Keratinocyte (primary cell): ENCODE measurements at regions not wholly inside any gene's neighbourhood (a gene's known extent, or its start where the extent isn't known, plus 50 kb on each side); places are given as distances from the start of the nearest gene placed in this dataset.

Experiments
- DNase-seq: peaks from one replicate; pipeline ENCODE4 v3.0.0-alpha.2; 2011; ENCODE audit warnings: low read depth, missing footprints, low spot score
- FAIRE-seq: peaks from 2 replicates; lab custom pipeline; 2011; peaks lifted over from hg19 to GRCh38; lab: Jason Lieb, UNC
- H2AFZ ChIP-seq: 2 replicates; pipeline ENCODE4 v1.6.0; 2012; ENCODE audit warnings: low read length, control low read depth, inconsistent platforms; ENCODE audit not compliant: control insufficient read depth
- H3K27ac ChIP-seq: 2 replicates; pipeline ENCODE4 v1.5.1; 2011; ENCODE audit warnings: low read length; ENCODE audit not compliant: control insufficient read depth, insufficient read depth
- H3K27me3 ChIP-seq: 3 replicates; pipeline ENCODE4 v1.6.0; 2011; ENCODE audit warnings: low read length; ENCODE audit not compliant: control insufficient read depth, insufficient read depth; ENCODE audit errors: extremely low read depth
- H3K36me3 ChIP-seq, 2 experiments: 2 replicates in 1 of 2; 3 replicates in 1 of 2; pipeline ENCODE4 v1.5.1; 2011; ENCODE audit warnings: low read length in 2 of 2, mild to moderate bottlenecking in 1 of 2; ENCODE audit not compliant: control insufficient read depth in 2 of 2, insufficient read depth in 2 of 2; ENCODE audit errors: extremely low read depth in 1 of 2
- H3K4me1 ChIP-seq: 3 replicates; pipeline ENCODE4 v1.5.1; 2011; ENCODE audit warnings: low read length; ENCODE audit not compliant: control insufficient read depth, insufficient read depth; ENCODE audit errors: extremely low read depth
- H3K4me2 ChIP-seq: 3 replicates; pipeline ENCODE4 v1.6.0; 2011; ENCODE audit warnings: low read depth, low read length; ENCODE audit not compliant: control insufficient read depth, insufficient read depth; ENCODE audit errors: extremely low read depth
- H3K4me3 ChIP-seq, 3 experiments: fragments of 200-600 bp in 1 of 3; sonication (generic) in 1 of 3; 2 replicates in 2 of 3; 3 replicates in 1 of 3; pipeline ENCODE4 v1.5.1; 2011 to 2016; ENCODE audit warnings: low read length in 3 of 3, mild to moderate bottlenecking in 3 of 3, control low read depth in 2 of 3, inconsistent platforms in 1 of 3, low read depth in 1 of 3, mixed read lengths in 1 of 3, mixed run types in 1 of 3, moderate library complexity in 1 of 3; ENCODE audit not compliant: control insufficient read depth in 2 of 3, insufficient read depth in 2 of 3; ENCODE audit errors: extremely low read depth in 1 of 3
- H3K79me2 ChIP-seq: 2 replicates; pipeline ENCODE4 v1.6.0; 2012; ENCODE audit warnings: low read length; ENCODE audit not compliant: control insufficient read depth, insufficient read depth
- H3K9ac ChIP-seq: 3 replicates; pipeline ENCODE4 v1.6.0; 2011; ENCODE audit warnings: low read length; ENCODE audit not compliant: control insufficient read depth, insufficient read depth; ENCODE audit errors: extremely low read depth
- H3K9me1 ChIP-seq: 3 replicates; pipeline ENCODE4 v1.6.0; 2011; ENCODE audit warnings: low read length; ENCODE audit not compliant: control insufficient read depth, insufficient read depth; ENCODE audit errors: extremely low read depth
- H3K9me3 ChIP-seq: 2 replicates; pipeline ENCODE4 v1.5.1; 2012; ENCODE audit warnings: low read depth, low read length; ENCODE audit not compliant: control insufficient read depth
- H4K20me1 ChIP-seq: 3 replicates; pipeline ENCODE4 v1.6.0; 2011; ENCODE audit warnings: low read length; ENCODE audit not compliant: control insufficient read depth, insufficient read depth; ENCODE audit errors: extremely low read depth
- EZH2 ChIP-seq: IDR thresholded peaks from one replicate; pipeline ENCODE4 v1.6.1; 2012; ENCODE audit warnings: inconsistent platforms, mild to moderate bottlenecking, low read length, moderate library complexity
- dilution Hi-C: fragments of 300-500 bp; cut with MboI; formaldehyde crosslinking; loops from one replicate; pipeline ENCODE4 v1.7.0; 2020; ENCODE audit warnings: low sequenced_read_pairs; ENCODE audit not compliant: extremely low pct_ligation_motif_present
- TF ChIP-seq, protein P1 (sequence below), 3 experiments: IDR thresholded peaks in 1 of 3; conservative IDR thresholded peaks in 1 of 3; optimal IDR thresholded peaks in 1 of 3; 2 replicates in 2 of 3; 3 replicates in 1 of 3; pipeline versions ENCODE3 to v1.5.1; 2011; ENCODE audit warnings: low read length in 3 of 3, mild to moderate bottlenecking in 3 of 3, moderate library complexity in 2 of 3, control low read depth in 1 of 3, inconsistent platforms in 1 of 3; ENCODE audit not compliant: insufficient read depth in 2 of 3; ENCODE audit errors: extremely low read depth in 1 of 3

DNA sequence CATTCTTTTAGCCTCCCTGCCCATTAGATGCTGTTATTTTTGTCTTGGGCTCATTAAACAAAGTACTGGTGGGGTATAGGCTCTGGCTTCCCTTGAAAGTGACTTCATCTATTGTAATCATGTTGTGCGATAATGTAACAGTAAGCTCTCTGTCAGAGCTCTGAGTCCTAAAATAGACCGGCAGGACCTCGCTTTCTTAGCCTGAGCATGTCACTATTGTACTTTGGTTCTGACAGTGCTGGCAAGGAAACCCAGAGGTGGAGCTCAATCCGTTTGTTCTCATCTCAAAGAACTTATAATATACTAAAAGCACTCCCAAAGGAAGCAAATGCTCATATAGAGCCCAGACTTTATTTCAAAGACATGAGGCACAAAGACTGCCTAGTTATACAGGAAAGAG is 339.1 kb upstream of the CCNH start:
- DNase-seq (no peak), FAIRE-seq (no peak)
- H4K20me1 ChIP-seq: no peaks in the 10 kb centered on the region
- H2AFZ ChIP-seq: no peak overlapping the region
- dilution Hi-C loops: no loop called here
- H3K4me1 ChIP-seq: peaks cover 11% of the 10 kb centered on the region
- no peak overlapping the region for H3K4me3 ChIP-seq
- TF ChIP-seq, protein P1, sequence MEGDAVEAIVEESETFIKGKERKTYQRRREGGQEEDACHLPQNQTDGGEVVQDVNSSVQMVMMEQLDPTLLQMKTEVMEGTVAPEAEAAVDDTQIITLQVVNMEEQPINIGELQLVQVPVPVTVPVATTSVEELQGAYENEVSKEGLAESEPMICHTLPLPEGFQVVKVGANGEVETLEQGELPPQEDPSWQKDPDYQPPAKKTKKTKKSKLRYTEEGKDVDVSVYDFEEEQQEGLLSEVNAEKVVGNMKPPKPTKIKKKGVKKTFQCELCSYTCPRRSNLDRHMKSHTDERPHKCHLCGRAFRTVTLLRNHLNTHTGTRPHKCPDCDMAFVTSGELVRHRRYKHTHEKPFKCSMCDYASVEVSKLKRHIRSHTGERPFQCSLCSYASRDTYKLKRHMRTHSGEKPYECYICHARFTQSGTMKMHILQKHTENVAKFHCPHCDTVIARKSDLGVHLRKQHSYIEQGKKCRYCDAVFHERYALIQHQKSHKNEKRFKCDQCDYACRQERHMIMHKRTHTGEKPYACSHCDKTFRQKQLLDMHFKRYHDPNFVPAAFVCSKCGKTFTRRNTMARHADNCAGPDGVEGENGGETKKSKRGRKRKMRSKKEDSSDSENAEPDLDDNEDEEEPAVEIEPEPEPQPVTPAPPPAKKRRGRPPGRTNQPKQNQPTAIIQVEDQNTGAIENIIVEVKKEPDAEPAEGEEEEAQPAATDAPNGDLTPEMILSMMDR (optimal IDR thresholded peaks at IDR 0.05 in 1 of 3, IDR thresholded peaks at IDR 0.05 in 1 of 3, conservative IDR thresholded peaks at IDR 0.05 in 1 of 3; ENCODE audit: extremely low read depth in 1 of 3, insufficient read depth in 2 of 3, low read length in 3 of 3): no peak
- no peak for TF ChIP-seq EZH2
- H3K9me1 ChIP-seq: no peaks in the 10 kb centered on the region
- no peak overlapping the region for H3K4me2 ChIP-seq
- H3K27ac ChIP-seq: no peak overlapping the region
- H3K27me3 ChIP-seq: no peaks in the 10 kb centered on the region
- H3K36me3 ChIP-seq: no peaks in the 10 kb centered on the region
- H3K9me3 ChIP-seq: no peaks in the 10 kb centered on the region
- H3K9ac ChIP-seq: no peak overlapping the region
- H3K79me2 ChIP-seq: no peaks in the 10 kb centered on the region

GRCh38 chr5:87746891-87747377 is 334.2 kb upstream of the CCNH start:
- Histone ChIP-seq H3K79me2 (no peaks in the 10 kb centered on the region), H3K36me3 (no peaks in the 10 kb centered on the region), H3K4me1 (peaks cover 23% of the 10 kb centered on the region), H4K20me1 (no peaks in the 10 kb centered on the region), H2AFZ (peak overlapping the region; percentile 68), H3K9me1 (no peaks in the 10 kb centered on the region), H3K9ac (peak overlapping the region; percentile 55), H3K27me3 (no peaks in the 10 kb centered on the region), H3K4me3 (no peak overlapping the region), H3K27ac (peak overlapping the region; percentile 72), H3K9me3 (no peaks in the 10 kb centered on the region), H3K4me2 (peak overlapping the region; percentile 52)
- TF ChIP-seq EZH2: no peak
- TF ChIP-seq, protein P1 (optimal IDR thresholded peaks at IDR 0.05 in 1 of 3, IDR thresholded peaks at IDR 0.05 in 1 of 3, conservative IDR thresholded peaks at IDR 0.05 in 1 of 3; ENCODE audit: extremely low read depth in 1 of 3, insufficient read depth in 2 of 3, low read length in 3 of 3): no peak
- dilution Hi-C loops: no loop called here
- DNase-seq: peak; percentile 92
- FAIRE-seq: peak; percentile 92
